GM18907 (cell line): ENCODE measurements at regions not wholly inside any gene's neighbourhood (a gene's known extent, or its start where the extent isn't known, plus 50 kb on each side); places are given as distances from the start of the nearest gene placed in this dataset.

ENCODE experiments used
- ATAC-seq: cut with Tn5 transposase; IDR thresholded peaks from one replicate; pipeline ENCODE4 v1.9.1; 2021; ENCODE audit warnings: mild to moderate bottlenecking, moderate library complexity; ENCODE audit not compliant: unreplicated experiment

- ATAC-seq, result no peak
Measured at GRCh38 chr11:80065086-80065485, 624.3 kb upstream of the TENM4 start.

GRCh38 chr11:80061056-80061455 is 620.2 kb upstream of the TENM4 start:
- ATAC-seq, result no peak

- no peak for ATAC-seq
Measured at GRCh38 chr11:80054582-80055165, 613.8 kb upstream of the TENM4 start.

GRCh38 chr11:80048513-80048912 is 607.7 kb upstream of the TENM4 start:
- ATAC-seq, result no peak

- ATAC-seq, result no peak
Measured at GRCh38 chr11:80041136-80042000, 600.5 kb upstream of the TENM4 start.

GRCh38 chr11:80034801-80035200 is 594.0 kb upstream of the TENM4 start:
- ATAC-seq, result no peak

- ATAC-seq, result no peak
Measured at GRCh38 chr11:80031014-80031600, 590.3 kb upstream of the TENM4 start.

GRCh38 chr11:80028998-80029397 is 588.2 kb upstream of the TENM4 start:
- no peak for ATAC-seq

GRCh38 chr11:80024119-80024518 is 583.3 kb upstream of the TENM4 start:
- ATAC-seq, result no peak

- ATAC-seq, result no peak
Measured at GRCh38 chr11:80023386-80023785, 582.6 kb upstream of the TENM4 start.

GRCh38 chr11:80010536-80010935 is 569.7 kb upstream of the TENM4 start:
- ATAC-seq, result no peak

- ATAC-seq, result no peak
Measured at GRCh38 chr11:80009081-80009480, 568.3 kb upstream of the TENM4 start.

GRCh38 chr11:80007616-80008015 is 566.8 kb upstream of the TENM4 start:
- no peak for ATAC-seq

- ATAC-seq, result no peak
Measured at GRCh38 chr11:79990141-79990540, 549.3 kb upstream of the TENM4 start.

- no peak for ATAC-seq
Measured at GRCh38 chr11:79982185-79982584, 541.4 kb upstream of the TENM4 start.

GRCh38 chr11:79980916-79981315 is 540.1 kb upstream of the TENM4 start:
- no peak for ATAC-seq

- no peak for ATAC-seq
Measured at GRCh38 chr11:79973721-79974617, 533.1 kb upstream of the TENM4 start.

- ATAC-seq, result no peak
Measured at GRCh38 chr11:79971255-79971654, 530.4 kb upstream of the TENM4 start.

- no peak for ATAC-seq
Measured at GRCh38 chr11:79966592-79966991, 525.8 kb upstream of the TENM4 start.

GRCh38 chr11:79963856-79964645 is 523.2 kb upstream of the TENM4 start:
- ATAC-seq, result no peak
